Neural cell (in vitro differentiated cells): ENCODE measurements at regions not wholly inside any gene's neighbourhood (a gene's known extent, or its start where the extent isn't known, plus 50 kb on each side); places are given as distances from the start of the nearest gene placed in this dataset.

Source experiments
- H2AFZ ChIP-seq: fragments of 200-600, 300-800 bp; sonication (generic), shearing (Covaris generic); 2 replicates; pipeline ENCODE4 v1.6.0; 2014; ENCODE audit warnings: low read depth, mild to moderate bottlenecking, antibody characterized with exemption, low read length, moderate library complexity
- H3F3A ChIP-seq: fragments of 200-600 bp; shearing (Covaris generic); 2 replicates; pipeline ENCODE4 v1.6.1; 2016; ENCODE audit warnings: mild to moderate bottlenecking, moderate library complexity, mixed read lengths, antibody characterized with exemption, low read length; ENCODE audit not compliant: insufficient read depth, poor library complexity, severe bottlenecking
- H3K27ac ChIP-seq: fragments of 200-600, 300-800 bp; sonication (generic), shearing (Covaris generic); 2 replicates; pipeline ENCODE4 v1.5.1; 2014; ENCODE audit warnings: mild to moderate bottlenecking, low read length, moderate library complexity
- H3K27me3 ChIP-seq: fragments of 300-800, 200-600 bp; sonication (generic), shearing (Covaris generic); 2 replicates; pipeline ENCODE4 v1.6.0; 2014; ENCODE audit warnings: mild to moderate bottlenecking, low read depth, low read length, moderate library complexity; ENCODE audit not compliant: insufficient read depth
- H3K36me3 ChIP-seq: fragments of 300-800, 200-600 bp; sonication (generic), shearing (Covaris generic); 2 replicates; pipeline ENCODE4 v1.5.1; 2014; ENCODE audit warnings: mild to moderate bottlenecking, antibody characterized with exemption, low read length, moderate library complexity; ENCODE audit not compliant: insufficient read depth
- H3K4me2 ChIP-seq: fragments of 300-800, 200-600 bp; sonication (generic), shearing (Covaris generic); 2 replicates; pipeline ENCODE4 v1.6.0; 2014; ENCODE audit warnings: mild to moderate bottlenecking, low read length
- H3K4me3 ChIP-seq: fragments of 300-800, 200-600 bp; sonication (generic), shearing (Covaris generic); 2 replicates; pipeline ENCODE4 v1.5.1; 2014; ENCODE audit warnings: mild to moderate bottlenecking, low read length, moderate library complexity
- H3K79me2 ChIP-seq: fragments of 200-600 bp; shearing (Covaris generic); replicated peaks from 2 replicates; pipeline ENCODE4 v1.6.0; 2014; ENCODE audit warnings: mild to moderate bottlenecking, low read length, moderate library complexity; ENCODE audit not compliant: insufficient read depth
- H3K9ac ChIP-seq: fragments of 300-800, 200-600 bp; sonication (generic), shearing (Covaris generic); 2 replicates; pipeline ENCODE4 v1.6.1; 2016; ENCODE audit warnings: mild to moderate bottlenecking, low read length, mixed read lengths
- H3K9me2 ChIP-seq: fragments of 200-600 bp; shearing (Covaris generic); 2 replicates; pipeline ENCODE4 v1.6.1; 2016; ENCODE audit warnings: mild to moderate bottlenecking, low read length, mixed read lengths; ENCODE audit not compliant: insufficient read depth
- H3K9me3 ChIP-seq: fragments of 200-600, 300-800 bp; sonication (generic), shearing (Covaris generic); 2 replicates; pipeline ENCODE4 v1.6.1; 2016; ENCODE audit warnings: mild to moderate bottlenecking, mixed run types, low read length, moderate library complexity, mixed read lengths
- H4K20me1 ChIP-seq: fragments of 200-600 bp; shearing (Covaris generic); 2 replicates; pipeline ENCODE4 v1.6.1; 2016; ENCODE audit warnings: mild to moderate bottlenecking, mixed run types; ENCODE audit not compliant: insufficient read depth
- CTCF ChIP-seq: fragments of 450-650 bp; IDR thresholded peaks from 2 replicates; pipeline ENCODE4 v1.5.1; 2014; ENCODE audit warnings: antibody characterized with exemption, mild to moderate bottlenecking, moderate library complexity; ENCODE audit not compliant: poor library complexity, severe bottlenecking
- EP300 ChIP-seq: fragments of 450-650 bp; conservative IDR thresholded peaks from 2 replicates; pipeline ENCODE4 v1.6.1; 2014; ENCODE audit warnings: antibody characterized with exemption, mild to moderate bottlenecking, moderate library complexity; ENCODE audit not compliant: poor library complexity, severe bottlenecking
- EZH2 ChIP-seq: fragments of 200-600, 300-800 bp; shearing (Covaris generic), sonication (generic); IDR thresholded peaks from 2 replicates; pipeline ENCODE4 v1.6.1; 2014; ENCODE audit warnings: antibody characterized with exemption, low read length, borderline replicate concordance, mild to moderate bottlenecking; ENCODE audit not compliant: insufficient read depth, poor library complexity, severe bottlenecking
- MXI1 ChIP-seq: fragments of 450-650 bp; conservative IDR thresholded peaks from 2 replicates; pipeline ENCODE4 v1.6.1; 2014; ENCODE audit warnings: antibody characterized with exemption, mild to moderate bottlenecking; ENCODE audit not compliant: poor library complexity, severe bottlenecking
- POLR2AphosphoS5 ChIP-seq: IDR thresholded peaks from 2 replicates; pipeline ENCODE4 v1.6.1; 2012
- RAD21 ChIP-seq: fragments of 450-650 bp; conservative IDR thresholded peaks from 2 replicates; pipeline ENCODE4 v1.6.1; 2014; ENCODE audit warnings: antibody characterized with exemption, mild to moderate bottlenecking, moderate library complexity
- SMC3 ChIP-seq: fragments of 450-650 bp; conservative IDR thresholded peaks from 2 replicates; pipeline ENCODE4 v1.6.1; 2014; ENCODE audit warnings: antibody characterized with exemption, mild to moderate bottlenecking, moderate library complexity; ENCODE audit not compliant: poor library complexity
- TAF1 ChIP-seq: IDR thresholded peaks from 2 replicates; pipeline ENCODE4 v1.6.1; 2012; ENCODE audit warnings: low read depth
- TF ChIP-seq, protein P1 (sequence below): IDR thresholded peaks from 2 replicates; pipeline ENCODE4 v1.6.1; 2012; ENCODE audit warnings: borderline replicate concordance

DNA sequence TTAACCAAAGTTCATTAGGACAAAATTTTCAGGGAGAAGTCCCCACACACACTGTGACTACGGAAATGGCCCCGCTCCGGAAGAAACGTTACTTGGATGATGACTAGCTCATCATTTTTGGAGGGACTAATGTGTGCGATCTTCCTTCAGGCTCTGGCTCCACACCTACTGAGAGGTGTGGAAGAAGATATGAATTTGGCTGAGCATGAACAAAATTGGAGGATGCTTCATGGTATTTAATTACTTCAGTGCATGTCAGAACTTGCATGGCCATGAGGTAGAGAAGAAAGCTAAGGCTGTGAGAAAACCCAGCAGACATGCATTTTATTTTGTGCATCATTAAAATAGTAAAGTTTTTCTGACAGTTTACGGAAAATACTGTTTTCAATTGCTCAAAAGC, 202.1 kb upstream of the TLE4 start:
- no peaks in the 10 kb centered on the region for H3K79me2 ChIP-seq
- H3K27me3 ChIP-seq, result no peaks in the 10 kb centered on the region
- no peak overlapping the region for H3K4me2 ChIP-seq
- no peak overlapping the region for H3K9ac ChIP-seq
- H3K27ac ChIP-seq, result no peak overlapping the region
- H3K4me3 ChIP-seq, result no peak overlapping the region
- H3K9me2 ChIP-seq, result no peaks in the 10 kb centered on the region
- no peaks in the 10 kb centered on the region for H3K36me3 ChIP-seq
- H3F3A ChIP-seq, result no peaks in the 10 kb centered on the region
- no peaks in the 10 kb centered on the region for H4K20me1 ChIP-seq
- TF ChIP-seq SMC3 (no peak), RAD21 (no peak), MXI1 (no peak), EZH2 (no peak), CTCF (no peak), EP300 (no peak), POLR2AphosphoS5 (no peak), TAF1 (no peak)
- TF ChIP-seq, protein P1, sequence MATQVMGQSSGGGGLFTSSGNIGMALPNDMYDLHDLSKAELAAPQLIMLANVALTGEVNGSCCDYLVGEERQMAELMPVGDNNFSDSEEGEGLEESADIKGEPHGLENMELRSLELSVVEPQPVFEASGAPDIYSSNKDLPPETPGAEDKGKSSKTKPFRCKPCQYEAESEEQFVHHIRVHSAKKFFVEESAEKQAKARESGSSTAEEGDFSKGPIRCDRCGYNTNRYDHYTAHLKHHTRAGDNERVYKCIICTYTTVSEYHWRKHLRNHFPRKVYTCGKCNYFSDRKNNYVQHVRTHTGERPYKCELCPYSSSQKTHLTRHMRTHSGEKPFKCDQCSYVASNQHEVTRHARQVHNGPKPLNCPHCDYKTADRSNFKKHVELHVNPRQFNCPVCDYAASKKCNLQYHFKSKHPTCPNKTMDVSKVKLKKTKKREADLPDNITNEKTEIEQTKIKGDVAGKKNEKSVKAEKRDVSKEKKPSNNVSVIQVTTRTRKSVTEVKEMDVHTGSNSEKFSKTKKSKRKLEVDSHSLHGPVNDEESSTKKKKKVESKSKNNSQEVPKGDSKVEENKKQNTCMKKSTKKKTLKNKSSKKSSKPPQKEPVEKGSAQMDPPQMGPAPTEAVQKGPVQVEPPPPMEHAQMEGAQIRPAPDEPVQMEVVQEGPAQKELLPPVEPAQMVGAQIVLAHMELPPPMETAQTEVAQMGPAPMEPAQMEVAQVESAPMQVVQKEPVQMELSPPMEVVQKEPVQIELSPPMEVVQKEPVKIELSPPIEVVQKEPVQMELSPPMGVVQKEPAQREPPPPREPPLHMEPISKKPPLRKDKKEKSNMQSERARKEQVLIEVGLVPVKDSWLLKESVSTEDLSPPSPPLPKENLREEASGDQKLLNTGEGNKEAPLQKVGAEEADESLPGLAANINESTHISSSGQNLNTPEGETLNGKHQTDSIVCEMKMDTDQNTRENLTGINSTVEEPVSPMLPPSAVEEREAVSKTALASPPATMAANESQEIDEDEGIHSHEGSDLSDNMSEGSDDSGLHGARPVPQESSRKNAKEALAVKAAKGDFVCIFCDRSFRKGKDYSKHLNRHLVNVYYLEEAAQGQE, result no peak
- no peaks in the 10 kb centered on the region for H3K9me3 ChIP-seq
- H2AFZ ChIP-seq, result no peak overlapping the region

- no peaks in the 10 kb centered on the region for H3K27me3 ChIP-seq
- no peaks in the 10 kb centered on the region for H3K36me3 ChIP-seq
- H4K20me1 ChIP-seq, result no peaks in the 10 kb centered on the region
- H3K79me2 ChIP-seq, result no peaks in the 10 kb centered on the region
- H2AFZ ChIP-seq, result no peak overlapping the region
- H3K4me3 ChIP-seq, result no peak overlapping the region
- no peaks in the 10 kb centered on the region for H3K9me2 ChIP-seq
- peak overlapping the region; percentile 7 for H3K27ac ChIP-seq
- H3K9ac ChIP-seq, result no peak overlapping the region
- no peak for TF ChIP-seq CTCF
- TF ChIP-seq POLR2AphosphoS5, result peak; percentile 56
- TF ChIP-seq EZH2, result no peak
- peak; percentile 14 for TF ChIP-seq EP300
- no peak overlapping the region for H3K4me2 ChIP-seq
- H3K9me3 ChIP-seq, result no peaks in the 10 kb centered on the region
- H3F3A ChIP-seq, result no peaks in the 10 kb centered on the region
Measured at GRCh38 chr9:79371301-79371700, 200.5 kb upstream of the TLE4 start.
